Loucy (cell line): ENCODE measurements at regions not wholly inside any gene's neighbourhood (a gene's known extent, or its start where the extent isn't known, plus 50 kb on each side); places are given as distances from the start of the nearest gene placed in this dataset.

Experiments used
- EZH2phosphoT487 ChIP-seq: fragments of 200-600 bp; IDR thresholded peaks from 2 replicates; pipeline ENCODE4 v1.6.1; 2018; ENCODE audit warnings: antibody characterized with exemption, mild to moderate bottlenecking, moderate library complexity, borderline replicate concordance
- TF ChIP-seq, protein P1 (sequence below): fragments of 200-600 bp; sonication (generic); conservative IDR thresholded peaks from 2 replicates; pipeline ENCODE4 v1.5.1; 2014; ENCODE audit warnings: mild to moderate bottlenecking, antibody characterized with exemption, low read length

DNA sequence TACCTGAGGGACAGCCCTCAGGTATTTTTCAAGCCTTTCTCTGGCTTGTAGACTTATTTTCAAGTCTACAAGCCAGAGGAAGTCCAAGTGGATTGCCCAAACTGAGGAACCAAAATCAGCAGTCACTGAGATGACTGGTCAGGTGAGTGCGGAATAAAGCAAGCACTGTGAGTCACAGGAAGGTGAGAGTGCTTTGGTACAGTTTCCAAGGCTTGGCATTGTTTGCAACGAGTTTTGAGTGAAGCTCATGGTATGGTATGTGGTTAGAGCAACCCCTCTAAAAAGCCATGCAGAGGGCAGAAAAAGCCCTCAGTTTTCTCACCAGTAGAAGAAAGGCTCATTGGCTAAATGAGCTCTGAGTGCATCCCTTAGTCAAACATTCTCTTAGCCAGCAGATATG, 112.8 kb upstream of the EOLA2 start:
- TF ChIP-seq, protein P1, sequence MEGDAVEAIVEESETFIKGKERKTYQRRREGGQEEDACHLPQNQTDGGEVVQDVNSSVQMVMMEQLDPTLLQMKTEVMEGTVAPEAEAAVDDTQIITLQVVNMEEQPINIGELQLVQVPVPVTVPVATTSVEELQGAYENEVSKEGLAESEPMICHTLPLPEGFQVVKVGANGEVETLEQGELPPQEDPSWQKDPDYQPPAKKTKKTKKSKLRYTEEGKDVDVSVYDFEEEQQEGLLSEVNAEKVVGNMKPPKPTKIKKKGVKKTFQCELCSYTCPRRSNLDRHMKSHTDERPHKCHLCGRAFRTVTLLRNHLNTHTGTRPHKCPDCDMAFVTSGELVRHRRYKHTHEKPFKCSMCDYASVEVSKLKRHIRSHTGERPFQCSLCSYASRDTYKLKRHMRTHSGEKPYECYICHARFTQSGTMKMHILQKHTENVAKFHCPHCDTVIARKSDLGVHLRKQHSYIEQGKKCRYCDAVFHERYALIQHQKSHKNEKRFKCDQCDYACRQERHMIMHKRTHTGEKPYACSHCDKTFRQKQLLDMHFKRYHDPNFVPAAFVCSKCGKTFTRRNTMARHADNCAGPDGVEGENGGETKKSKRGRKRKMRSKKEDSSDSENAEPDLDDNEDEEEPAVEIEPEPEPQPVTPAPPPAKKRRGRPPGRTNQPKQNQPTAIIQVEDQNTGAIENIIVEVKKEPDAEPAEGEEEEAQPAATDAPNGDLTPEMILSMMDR, result no peak
- no peak for TF ChIP-seq EZH2phosphoT487
